Cardiac fibroblast (primary cell): ENCODE measurements at regions not wholly inside any gene's neighbourhood (a gene's known extent, or its start where the extent isn't known, plus 50 kb on each side); places are given as distances from the start of the nearest gene placed in this dataset.

Source experiments
- DNase-seq, 2 donors: peaks; one replicate each; pipeline versions ENCODE4 v3.0.0 to v3.0.0-alpha.2; 2010; ENCODE audit warnings: low read depth in 2 of 2
- H3K4me3 ChIP-seq, 2 donors: replicated peaks in 1 of 2; 1 replicate in 1 of 2; 2 replicates in 1 of 2; pipeline ENCODE4 v1.5.1; 2011; ENCODE audit warnings: low read depth in 2 of 2, low read length in 2 of 2, mild to moderate bottlenecking in 2 of 2, moderate library complexity in 1 of 2
- TF ChIP-seq, protein P1 (sequence below): IDR thresholded peaks from one replicate; pipeline ENCODE4 v1.5.1; 2011; ENCODE audit warnings: low read depth, mild to moderate bottlenecking, low read length, inconsistent platforms

GRCh38 chr6:55019591-55019990 is 154.7 kb upstream of the HCRTR2 start:
- TF ChIP-seq, protein P1, sequence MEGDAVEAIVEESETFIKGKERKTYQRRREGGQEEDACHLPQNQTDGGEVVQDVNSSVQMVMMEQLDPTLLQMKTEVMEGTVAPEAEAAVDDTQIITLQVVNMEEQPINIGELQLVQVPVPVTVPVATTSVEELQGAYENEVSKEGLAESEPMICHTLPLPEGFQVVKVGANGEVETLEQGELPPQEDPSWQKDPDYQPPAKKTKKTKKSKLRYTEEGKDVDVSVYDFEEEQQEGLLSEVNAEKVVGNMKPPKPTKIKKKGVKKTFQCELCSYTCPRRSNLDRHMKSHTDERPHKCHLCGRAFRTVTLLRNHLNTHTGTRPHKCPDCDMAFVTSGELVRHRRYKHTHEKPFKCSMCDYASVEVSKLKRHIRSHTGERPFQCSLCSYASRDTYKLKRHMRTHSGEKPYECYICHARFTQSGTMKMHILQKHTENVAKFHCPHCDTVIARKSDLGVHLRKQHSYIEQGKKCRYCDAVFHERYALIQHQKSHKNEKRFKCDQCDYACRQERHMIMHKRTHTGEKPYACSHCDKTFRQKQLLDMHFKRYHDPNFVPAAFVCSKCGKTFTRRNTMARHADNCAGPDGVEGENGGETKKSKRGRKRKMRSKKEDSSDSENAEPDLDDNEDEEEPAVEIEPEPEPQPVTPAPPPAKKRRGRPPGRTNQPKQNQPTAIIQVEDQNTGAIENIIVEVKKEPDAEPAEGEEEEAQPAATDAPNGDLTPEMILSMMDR = no peak
- no peak for DNase-seq
- H3K4me3 ChIP-seq = no peak overlapping the region

- TF ChIP-seq, protein P1 = no peak
- DNase-seq = no peak
- H3K4me3 ChIP-seq = no peak overlapping the region
Measured at GRCh38 chr6:55023230-55023629, 151.1 kb upstream of the HCRTR2 start.

DNA sequence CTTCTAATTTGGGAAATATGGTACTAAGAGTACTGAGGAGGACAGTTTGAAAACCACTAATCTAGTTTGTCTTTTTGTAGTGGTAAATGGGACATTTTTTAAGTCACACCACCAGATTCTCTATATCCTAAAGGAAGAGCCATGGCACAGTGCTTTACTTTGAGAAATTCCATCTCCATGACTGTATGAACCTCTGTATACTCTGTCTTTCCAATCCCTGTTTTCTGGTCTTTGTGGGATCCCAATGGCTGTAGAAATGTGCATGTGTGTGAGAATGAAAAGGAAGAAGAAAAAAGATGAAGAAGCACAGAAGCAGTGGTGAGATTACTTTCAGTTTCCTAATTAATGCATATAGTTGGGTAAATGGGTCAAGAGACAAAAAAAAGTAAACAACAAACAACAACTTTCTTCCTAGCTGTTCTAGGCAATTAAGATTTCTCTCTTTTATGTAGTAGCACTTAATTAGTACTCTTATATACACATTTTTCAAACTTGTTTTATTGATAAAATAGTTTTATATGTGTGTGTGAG is 141.2 kb upstream of the HCRTR2 start:
- H3K4me3 ChIP-seq = no peak overlapping the region
- no peak for DNase-seq
- TF ChIP-seq, protein P1 = no peak

GRCh38 chr6:55034752-55035151 is 139.6 kb upstream of the HCRTR2 start:
- no peak for DNase-seq
- no peak overlapping the region for H3K4me3 ChIP-seq
- TF ChIP-seq, protein P1 = no peak

DNA sequence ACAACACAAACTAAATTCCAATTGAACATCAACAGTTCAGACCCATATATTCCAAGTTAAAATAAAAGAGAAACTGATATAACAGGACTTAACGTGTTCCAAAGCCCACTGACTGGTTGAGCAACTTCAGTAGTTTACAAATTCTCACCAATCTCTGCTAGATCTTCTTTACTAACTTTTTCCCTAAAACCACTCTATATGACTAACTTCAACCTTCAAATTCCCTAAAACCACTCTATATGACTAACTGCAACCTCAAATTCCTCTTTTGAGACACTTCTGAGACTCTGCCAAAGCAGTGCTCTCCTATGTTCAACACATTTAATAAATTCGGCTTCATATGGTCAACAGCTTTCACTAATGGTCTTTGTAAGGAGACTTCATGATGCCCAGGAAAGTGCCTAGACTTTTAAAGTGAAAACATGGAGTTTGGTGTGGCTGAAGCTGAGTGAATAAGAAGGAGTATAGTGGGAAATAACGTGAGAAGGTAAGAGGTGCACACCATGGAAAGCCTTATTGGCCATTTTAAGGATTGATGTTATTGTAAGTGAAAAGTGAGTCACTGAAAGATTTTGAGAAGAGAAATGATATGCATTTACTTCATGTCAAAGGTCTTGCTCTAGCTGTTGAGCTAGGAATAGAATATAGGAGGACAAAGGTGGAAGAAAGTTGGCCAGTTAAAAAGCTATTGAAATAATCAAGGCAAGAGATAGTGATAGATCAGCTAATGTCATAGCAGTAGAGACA is 134.0 kb upstream of the HCRTR2 start:
- DNase-seq = peak; percentile 40 to 56
- no peak overlapping the region for H3K4me3 ChIP-seq
- TF ChIP-seq, protein P1 = no peak

- no peak overlapping the region for H3K4me3 ChIP-seq
- TF ChIP-seq, protein P1 = no peak
Measured at GRCh38 chr6:55046869-55047422, 127.4 kb upstream of the HCRTR2 start.

More at GRCh38 chr6:55046869-55047422, 127.4 kb upstream of the HCRTR2 start:
- peak in 1 of 2 donors; percentile 2 for DNase-seq
